ENCODE measurements at regions not wholly inside any gene's neighbourhood (a gene's known extent, or its start where the extent isn't known, plus 50 kb on each side); places are given as distances from the start of the nearest gene placed in this dataset.

GRCh38 chr9:12441506-12441905 is 251.7 kb upstream of the TYRP1 start:
- POLR2A ChIA-PET, result no interaction called here
- Histone ChIP-seq H3K36me3 (replicated peaks in 1 of 2; ENCODE audit: control extremely low read depth in 1 of 2, control insufficient read depth in 1 of 2, extremely low read depth in 1 of 2, insufficient read depth in 2 of 2, low read length in 1 of 2) (no peaks in the 10 kb centered on the region), H3K4me2 (replicated peaks; ENCODE audit: low read depth, low read length, poor library complexity, severe bottlenecking) (no peak overlapping the region), H3K4me1 (ENCODE audit: control insufficient read depth in 2 of 2, insufficient read depth in 2 of 2, low read length in 2 of 2) (no peaks in the 10 kb centered on the region), H3K4me3 (ENCODE audit: control extremely low read depth in 1 of 5, extremely low read depth in 1 of 5, insufficient read depth in 1 of 5, low read depth in 2 of 5, low read length in 4 of 5) (no peak overlapping the region), H3K9ac (ENCODE audit: low read length) (no peak overlapping the region), H2AFZ (ENCODE audit: insufficient read depth, low read depth, low read length, poor library complexity, severe bottlenecking) (no peak overlapping the region), H3K9me3 (ENCODE audit: control extremely low read depth in 1 of 3, control insufficient read depth in 2 of 3, insufficient read depth in 1 of 3, low read length in 2 of 3) (peaks cover 0 to 6% (median 0%) of the 10 kb centered on the region in 3 donors), H4K20me1 (ENCODE audit: control insufficient read depth, insufficient read depth, low read length, poor library complexity, severe bottlenecking) (no peaks in the 10 kb centered on the region), H3K79me2 (ENCODE audit: control insufficient read depth, insufficient read depth, low read length) (no peaks in the 10 kb centered on the region), H3K27ac (ENCODE audit: low read length in 2 of 2) (no peak overlapping the region), H3K27me3 (replicated peaks in 1 of 4; ENCODE audit: control extremely low read depth in 1 of 4, control insufficient read depth in 3 of 4, insufficient read depth in 4 of 4, low read length in 3 of 4) (no peaks in the 10 kb centered on the region)
- WGBS (ENCODE audit: insufficient coverage), result no CpG with 5 or more reads among the region's 1 CpG
- DNase-seq (no peak), ATAC-seq (ENCODE audit: low read depth) (no peak)
- Mint-ChIP-seq H3K9me3 (ENCODE audit: insufficient read depth) (peaks cover 3% of the 10 kb centered on the region), H3K4me3 (no peak overlapping the region), H3K4me1 (no peaks in the 10 kb centered on the region), H3K27ac (no peak overlapping the region), H3K27me3 (no peaks in the 10 kb centered on the region)
- TF ChIP-seq EZH2 (IDR thresholded peaks at IDR 0.05; ENCODE audit: borderline replicate concordance, insufficient read depth, low read depth, low read length, poor library complexity, severe bottlenecking), result no peak
- no peak for TF ChIP-seq CTCF (IDR thresholded peaks at IDR 0.05)
- CTCF ChIA-PET, result no interaction called here
- intact Hi-C loops (cut with micrococcal nuclease), result no loop called here

DNA sequence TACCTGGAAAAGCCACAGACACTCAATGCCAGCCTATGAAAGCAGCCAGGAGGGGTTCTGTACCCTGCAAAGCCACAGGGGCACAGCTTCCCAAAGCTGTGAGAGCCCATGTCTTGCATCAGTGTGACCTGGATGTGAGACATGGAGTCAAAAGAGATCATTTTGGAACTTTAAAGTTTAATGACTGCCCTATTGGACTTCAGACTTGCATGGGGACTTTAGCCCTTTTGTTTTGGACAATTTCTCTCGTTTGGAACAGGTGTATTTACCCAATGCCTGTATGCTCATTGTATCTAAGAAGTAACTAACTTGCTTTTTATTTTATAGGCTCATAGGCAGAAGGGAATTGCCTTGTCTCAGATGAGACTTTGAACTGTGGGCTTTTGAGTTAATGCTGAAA is 244.9 kb upstream of the TYRP1 start:
- Histone ChIP-seq H4K20me1 (ENCODE audit: control insufficient read depth, insufficient read depth, low read length, poor library complexity, severe bottlenecking) (no peaks in the 10 kb centered on the region), H3K4me2 (replicated peaks; ENCODE audit: low read depth, low read length, poor library complexity, severe bottlenecking) (no peak overlapping the region), H2AFZ (ENCODE audit: insufficient read depth, low read depth, low read length, poor library complexity, severe bottlenecking) (no peak overlapping the region), H3K27ac (ENCODE audit: low read length in 2 of 2) (no peak overlapping the region), H3K27me3 (replicated peaks in 1 of 4; ENCODE audit: control extremely low read depth in 1 of 4, control insufficient read depth in 3 of 4, insufficient read depth in 4 of 4, low read length in 3 of 4) (no peaks in the 10 kb centered on the region), H3K9ac (ENCODE audit: low read length) (no peak overlapping the region), H3K9me3 (ENCODE audit: control extremely low read depth in 1 of 3, control insufficient read depth in 2 of 3, insufficient read depth in 1 of 3, low read length in 2 of 3) (peaks cover 0 to 3% (median 0%) of the 10 kb centered on the region in 3 donors), H3K36me3 (replicated peaks in 1 of 2; ENCODE audit: control extremely low read depth in 1 of 2, control insufficient read depth in 1 of 2, extremely low read depth in 1 of 2, insufficient read depth in 2 of 2, low read length in 1 of 2) (no peaks in the 10 kb centered on the region), H3K4me1 (ENCODE audit: control insufficient read depth in 2 of 2, insufficient read depth in 2 of 2, low read length in 2 of 2) (no peaks in the 10 kb centered on the region), H3K4me3 (ENCODE audit: control extremely low read depth in 1 of 5, extremely low read depth in 1 of 5, insufficient read depth in 1 of 5, low read depth in 2 of 5, low read length in 4 of 5) (no peak overlapping the region), H3K79me2 (ENCODE audit: control insufficient read depth, insufficient read depth, low read length) (no peaks in the 10 kb centered on the region)
- intact Hi-C loops (cut with micrococcal nuclease), result no loop called here
- Mint-ChIP-seq H3K9me3 (ENCODE audit: insufficient read depth) (peaks cover 3% of the 10 kb centered on the region), H3K27ac (no peak overlapping the region), H3K27me3 (no peaks in the 10 kb centered on the region), H3K4me3 (no peak overlapping the region), H3K4me1 (no peaks in the 10 kb centered on the region)
- ATAC-seq (ENCODE audit: low read depth), result no peak
- ChIA-PET POLR2A (no interaction called here), CTCF (no interaction called here)
- TF ChIP-seq EZH2 (IDR thresholded peaks at IDR 0.05; ENCODE audit: borderline replicate concordance, insufficient read depth, low read depth, low read length, poor library complexity, severe bottlenecking) (no peak), CTCF (IDR thresholded peaks at IDR 0.05) (no peak)
- 60% methylated on average over 1 of the region's 1 CpG for WGBS (ENCODE audit: insufficient coverage)
- no peak for DNase-seq

Measured in B cell (primary cell).